GM21619 (cell line): ENCODE measurements at regions not wholly inside any gene's neighbourhood (a gene's known extent, or its start where the extent isn't known, plus 50 kb on each side); places are given as distances from the start of the nearest gene placed in this dataset.
A peak's percentile ranks its signal among the peaks of the same experiment; 100 is the strongest.
"Not testable (repeated sequence)": the region's sequence is repeated elsewhere in the genome, so short reads cannot be mapped to it uniquely, and the experiment has no call there.

ENCODE experiments used
- ATAC-seq: cut with Tn5 transposase; IDR thresholded peaks from one replicate; pipeline ENCODE4 v1.9.1; 2021; ENCODE audit not compliant: unreplicated experiment

DNA sequence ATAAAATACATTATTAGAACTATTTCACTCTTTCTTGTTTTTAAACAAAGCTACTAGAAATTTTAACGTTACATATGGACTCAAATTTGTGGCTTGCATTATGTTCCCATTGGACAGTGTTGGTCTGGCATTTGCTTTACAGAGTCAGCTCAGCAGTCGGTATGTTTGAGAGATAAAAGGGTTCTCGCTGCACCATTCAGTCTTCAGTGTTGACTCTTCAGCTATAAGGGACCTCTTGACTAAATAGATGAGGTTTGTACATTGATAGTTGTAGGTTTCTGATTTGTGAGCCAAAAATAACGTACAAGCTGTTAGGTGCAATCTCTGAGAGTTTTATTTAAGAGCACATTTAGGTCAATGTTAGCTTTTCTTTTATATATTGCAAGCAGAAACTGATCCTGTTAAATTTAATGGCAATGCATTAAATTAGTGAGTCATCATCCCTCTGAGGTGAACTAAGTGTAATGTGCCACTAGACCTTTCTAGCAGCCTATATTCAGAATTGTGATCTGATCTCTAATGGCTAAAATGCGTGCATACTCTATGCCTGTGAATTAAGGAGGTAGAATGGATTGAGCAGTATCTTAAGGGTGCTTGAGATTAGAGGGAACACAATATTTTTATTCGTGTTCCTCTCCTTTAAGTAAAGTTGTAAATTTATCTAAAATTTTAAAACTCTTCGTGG lies 485.6 kb upstream of the SYNCRIP start:
- ATAC-seq: no peak

- ATAC-seq: no peak
Observed at GRCh38 chr6:86122086-86122485, 479.4 kb upstream of the SYNCRIP start.

DNA sequence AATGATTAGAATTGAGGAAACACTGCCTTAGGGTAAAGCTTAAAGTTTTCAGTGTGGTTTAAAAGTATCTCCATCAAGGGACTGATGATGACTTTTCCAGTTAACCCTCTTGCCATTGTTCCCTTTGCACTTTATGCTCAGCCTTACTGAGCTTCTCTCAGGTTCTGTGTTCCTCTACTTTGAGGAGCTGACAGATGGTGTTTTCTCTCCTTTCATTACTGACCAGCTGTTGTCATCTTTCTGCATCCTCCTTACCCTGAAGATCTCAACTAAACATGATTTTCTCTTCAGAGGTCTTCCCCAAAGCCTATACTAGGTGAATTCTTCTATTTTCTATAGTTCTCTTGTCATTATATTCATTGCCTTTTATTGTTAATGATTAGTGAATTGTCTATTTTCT lies 475.6 kb upstream of the SYNCRIP start:
- no peak for ATAC-seq

DNA sequence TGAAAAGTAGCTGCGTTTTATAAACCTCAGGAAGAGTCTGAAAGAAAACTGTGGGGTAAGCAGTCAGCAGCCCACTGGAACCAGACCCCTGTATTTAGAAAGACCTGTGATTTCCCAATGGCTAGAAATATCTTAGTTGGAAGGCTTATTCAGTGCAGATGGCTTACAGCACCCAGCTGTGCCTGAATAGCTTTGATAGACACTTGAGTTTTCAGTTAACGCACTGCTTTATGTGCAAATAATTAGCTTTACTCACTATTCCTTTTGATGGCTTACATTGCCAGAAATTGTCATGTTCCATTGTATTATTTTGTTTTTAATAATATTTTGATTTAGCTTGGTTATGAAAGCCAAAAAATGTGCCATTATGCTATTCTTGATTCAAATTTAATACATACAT lies 465.3 kb upstream of the SYNCRIP start:
- no peak for ATAC-seq

DNA sequence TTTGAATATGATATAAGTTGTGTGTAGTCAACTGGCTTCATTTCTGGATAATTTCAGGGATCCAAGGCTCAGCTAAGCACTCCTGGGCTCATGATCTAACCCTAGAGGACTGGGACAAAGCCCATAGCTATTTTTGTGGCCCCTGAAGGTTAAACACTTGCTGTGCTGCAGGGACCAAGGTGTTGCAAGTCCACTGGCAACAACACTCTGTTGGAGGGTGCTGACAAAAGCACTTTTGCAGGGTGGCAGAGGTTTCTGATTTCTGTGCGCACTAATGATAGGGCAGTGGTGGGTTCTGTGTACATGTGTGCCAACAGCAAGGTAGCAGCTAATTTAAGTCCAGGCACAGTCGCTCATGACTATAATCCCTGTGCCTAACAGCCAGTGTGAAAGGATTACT lies 445.3 kb upstream of the SYNCRIP start:
- ATAC-seq: no peak

DNA sequence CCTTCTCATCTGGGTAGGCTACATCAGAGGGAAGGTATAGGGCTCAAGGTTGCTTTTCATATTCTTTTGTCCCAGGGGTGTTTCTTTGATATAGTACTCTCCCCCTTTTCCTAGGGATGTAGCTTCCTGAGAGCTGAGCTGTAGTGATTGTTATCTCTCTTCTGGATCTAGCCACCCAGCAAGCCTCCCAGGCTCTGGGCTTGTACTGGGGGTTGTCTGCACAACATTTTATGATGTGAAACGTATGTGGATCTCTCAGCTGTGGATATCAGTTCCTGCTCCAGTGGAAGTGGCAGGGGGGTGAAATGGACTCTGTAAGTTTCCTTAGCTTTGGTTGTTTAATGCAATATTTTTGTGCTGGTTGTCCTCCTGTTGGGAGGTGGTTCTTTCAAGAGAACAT lies 437.3 kb upstream of the SYNCRIP start:
- ATAC-seq: no peak

DNA sequence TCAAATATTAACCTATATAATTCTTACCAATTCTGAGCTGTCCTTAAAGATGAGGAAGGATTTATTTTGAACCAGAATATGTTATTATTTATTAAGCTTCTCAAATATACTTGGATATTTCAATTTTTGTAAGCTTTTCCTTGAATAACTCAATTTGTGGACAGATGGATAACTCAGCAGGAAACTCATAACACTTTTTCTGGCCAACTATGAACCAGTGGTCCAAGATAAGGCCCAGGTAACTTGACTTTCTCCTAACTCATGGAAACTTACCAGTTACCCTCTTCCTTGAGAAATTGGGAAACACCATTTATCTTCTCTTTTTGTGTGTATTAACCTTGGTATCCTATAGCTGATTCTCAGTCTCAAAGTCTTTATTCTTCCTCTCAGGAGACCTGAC lies 427.5 kb upstream of the SYNCRIP start:
- ATAC-seq: no peak

- not testable (repeated sequence) for ATAC-seq
Observed at GRCh38 chr6:86065002-86065401, 422.3 kb upstream of the SYNCRIP start.

GRCh38 chr6:86057293-86057980 lies 414.8 kb upstream of the SYNCRIP start:
- ATAC-seq: not testable (repeated sequence)

- no peak for ATAC-seq
Observed at GRCh38 chr6:86045038-86045437, 402.4 kb upstream of the SYNCRIP start.

- ATAC-seq: no peak
Observed at GRCh38 chr6:86042214-86042613, 399.5 kb upstream of the SYNCRIP start.

- no peak for ATAC-seq
Observed at GRCh38 chr6:86031713-86032112, 389.0 kb upstream of the SYNCRIP start.

- ATAC-seq: no peak
Observed at GRCh38 chr6:86030875-86031274, 388.2 kb upstream of the SYNCRIP start.

GRCh38 chr6:86028776-86029175 lies 386.1 kb upstream of the SYNCRIP start:
- no peak for ATAC-seq

- ATAC-seq: not testable (repeated sequence)
Observed at GRCh38 chr6:86026890-86027289, 384.2 kb upstream of the SYNCRIP start.

DNA sequence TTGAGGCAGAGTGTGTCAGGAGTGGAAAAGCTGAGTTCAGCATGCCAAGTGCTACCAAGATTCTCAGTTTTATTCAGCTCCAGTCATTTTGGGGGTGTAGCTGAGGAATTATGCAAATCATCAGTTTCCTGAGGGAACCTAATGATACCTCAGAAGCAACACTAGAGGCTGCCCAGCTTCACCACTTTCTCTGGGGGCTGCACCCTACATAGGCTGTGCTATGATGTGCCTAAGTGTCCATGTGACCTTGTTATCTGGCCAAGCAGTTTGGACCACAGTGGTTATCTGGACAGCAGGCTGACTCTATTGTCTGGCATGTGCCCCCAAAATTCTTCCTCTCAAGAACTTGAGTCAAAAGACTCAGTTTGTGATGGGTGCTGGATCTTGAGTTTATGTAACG lies 374.6 kb upstream of the SYNCRIP start:
- ATAC-seq: peak; percentile 77

DNA sequence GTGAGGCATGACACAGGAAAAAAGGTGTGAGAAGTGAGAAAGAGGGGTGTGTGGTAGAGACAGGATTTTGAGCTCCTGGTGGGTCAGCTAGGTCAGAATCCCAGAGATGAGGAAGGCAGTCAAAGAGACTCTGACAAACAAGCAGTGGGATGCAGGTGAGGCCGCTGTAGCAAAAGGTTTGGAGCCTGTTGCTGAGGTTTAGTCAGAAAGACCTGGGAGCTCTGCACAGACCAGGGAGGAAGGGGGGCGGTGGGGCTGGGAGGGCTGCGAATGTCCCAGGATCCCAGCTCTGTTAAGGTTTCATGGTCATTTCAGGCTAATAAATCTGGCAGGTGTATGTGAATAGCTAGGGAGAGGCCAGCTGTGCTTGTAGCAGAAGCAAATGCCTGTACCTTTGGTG lies 373.9 kb upstream of the SYNCRIP start:
- peak; percentile 20 for ATAC-seq

GRCh38 chr6:86016077-86016476 lies 373.4 kb upstream of the SYNCRIP start:
- peak; percentile 44 for ATAC-seq

DNA sequence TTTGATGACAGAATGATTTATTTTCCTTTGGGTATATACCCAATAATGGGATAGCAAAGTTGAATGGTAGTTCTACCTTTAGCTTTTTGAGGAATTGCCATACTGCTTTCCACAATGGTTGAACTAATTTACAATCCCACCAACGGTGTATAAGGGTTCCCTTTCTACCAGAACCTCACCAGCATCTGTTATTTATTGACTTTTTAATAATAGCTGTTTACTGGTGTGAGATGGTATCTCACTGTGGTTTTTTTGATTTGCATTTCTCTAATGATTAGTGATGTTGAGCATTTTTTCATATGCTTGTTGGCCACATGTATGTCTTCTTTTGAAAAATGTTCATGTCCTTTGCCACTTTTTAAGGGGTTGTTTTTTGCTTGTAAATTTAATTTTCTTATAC lies 370.3 kb upstream of the SYNCRIP start:
- peak; percentile 46 for ATAC-seq

DNA sequence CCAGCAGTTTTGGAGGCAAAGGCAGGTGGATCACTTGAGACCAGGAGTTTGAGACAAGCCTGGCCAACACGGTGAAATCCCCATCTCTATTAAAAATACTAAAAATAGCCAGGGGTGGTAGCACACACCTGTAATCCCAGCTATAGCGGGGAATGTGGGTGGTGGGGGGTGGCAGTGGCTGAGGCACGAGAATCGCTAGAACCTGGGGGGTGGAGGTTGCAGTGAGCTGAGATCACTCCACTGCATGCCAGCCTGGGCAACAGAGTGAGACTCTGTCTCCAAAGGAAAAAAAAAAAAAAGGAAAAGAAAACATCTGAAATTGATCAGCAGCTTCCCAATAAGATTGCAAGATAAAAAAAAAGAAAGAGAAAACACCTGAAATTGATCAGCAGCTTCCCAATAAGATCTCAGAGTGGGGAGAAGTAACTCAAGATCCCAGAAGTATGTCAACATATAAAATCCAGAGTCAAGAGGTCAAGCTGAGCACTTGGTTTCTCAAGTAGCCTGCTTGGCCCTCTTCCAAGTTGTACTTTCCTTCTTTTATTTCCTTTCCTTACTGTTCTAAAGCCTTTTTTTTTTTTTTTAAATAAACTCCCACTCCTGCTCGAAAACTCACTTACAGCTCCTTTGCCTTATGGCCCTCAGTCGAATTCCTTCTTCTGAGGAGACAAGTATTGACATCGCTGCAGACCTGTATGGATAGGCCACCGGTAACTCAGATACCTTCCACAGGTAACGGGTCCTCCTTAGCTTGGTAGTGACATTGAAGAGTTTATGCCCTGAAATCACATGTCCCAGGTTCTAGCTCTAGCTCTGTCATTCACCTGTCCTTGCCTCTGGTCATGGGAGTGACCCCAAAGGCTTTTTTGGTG lies 368.5 kb upstream of the SYNCRIP start:
- no peak for ATAC-seq

DNA sequence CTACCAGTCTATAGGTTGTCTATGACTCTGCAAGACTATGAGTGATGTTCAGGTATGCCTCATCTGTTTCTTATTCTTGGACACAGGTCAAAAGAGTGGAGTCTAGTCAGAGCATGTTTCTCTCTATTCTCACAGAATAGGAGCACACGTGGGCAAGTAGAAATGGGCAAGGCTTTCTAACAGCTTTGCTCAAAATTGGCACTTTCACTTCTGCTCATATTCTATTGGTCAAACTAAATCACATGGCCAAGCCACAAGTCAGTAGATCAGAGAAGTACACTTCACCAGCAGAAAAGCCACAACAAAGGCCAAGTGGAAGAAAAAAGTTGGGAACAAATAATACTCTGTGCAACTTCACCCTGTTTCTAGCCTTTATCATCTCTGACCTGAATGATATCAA lies 354.5 kb upstream of the SYNCRIP start:
- ATAC-seq: no peak

GRCh38 chr6:85996034-85996375 lies 353.3 kb upstream of the SYNCRIP start:
- ATAC-seq: no peak
